ES-I3 (cell line): ENCODE measurements at regions not wholly inside any gene's neighbourhood (a gene's known extent, or its start where the extent isn't known, plus 50 kb on each side); places are given as distances from the start of the nearest gene placed in this dataset.
"Not testable (repeated sequence)": the region's sequence is repeated elsewhere in the genome, so short reads cannot be mapped to it uniquely, and the experiment has no call there.

Source experiments
- H3K36me3 ChIP-seq: 2 replicates; pipeline ENCODE4 v1.6.1; 2013; ENCODE audit warnings: mild to moderate bottlenecking, low read length, control low read depth, moderate library complexity; ENCODE audit not compliant: insufficient read depth
- H3K4me1 ChIP-seq: 2 replicates; pipeline ENCODE4 v1.6.1; 2013; ENCODE audit warnings: mild to moderate bottlenecking, control low read depth, low read length; ENCODE audit not compliant: insufficient read depth
- H3K9ac ChIP-seq: 2 replicates; pipeline ENCODE4 v1.6.1; 2013; ENCODE audit warnings: low read depth, mild to moderate bottlenecking, low read length, moderate library complexity
- H3K9me3 ChIP-seq: 2 replicates; pipeline ENCODE4 v1.6.1; 2013; ENCODE audit warnings: mild to moderate bottlenecking, low read length, moderate library complexity; ENCODE audit not compliant: control insufficient read depth, insufficient read depth

- no peaks in the 10 kb centered on the region for H3K4me1 ChIP-seq
- no peaks in the 10 kb centered on the region for H3K36me3 ChIP-seq
- no peak overlapping the region for H3K9ac ChIP-seq
- H3K9me3 ChIP-seq, result no peaks in the 10 kb centered on the region
These were observed 1458.9 kb upstream of the FLRT2 start for GRCh38 chr14:84071061-84071460.

- Histone ChIP-seq H3K9me3 (no peaks in the 10 kb centered on the region; the same call in 1 of the 2 replicates), H3K36me3 (no peaks in the 10 kb centered on the region), H3K9ac (no peak overlapping the region), H3K4me1 (no peaks in the 10 kb centered on the region)
These were observed 1455.3 kb upstream of the FLRT2 start for GRCh38 chr14:84074626-84075025.

DNA sequence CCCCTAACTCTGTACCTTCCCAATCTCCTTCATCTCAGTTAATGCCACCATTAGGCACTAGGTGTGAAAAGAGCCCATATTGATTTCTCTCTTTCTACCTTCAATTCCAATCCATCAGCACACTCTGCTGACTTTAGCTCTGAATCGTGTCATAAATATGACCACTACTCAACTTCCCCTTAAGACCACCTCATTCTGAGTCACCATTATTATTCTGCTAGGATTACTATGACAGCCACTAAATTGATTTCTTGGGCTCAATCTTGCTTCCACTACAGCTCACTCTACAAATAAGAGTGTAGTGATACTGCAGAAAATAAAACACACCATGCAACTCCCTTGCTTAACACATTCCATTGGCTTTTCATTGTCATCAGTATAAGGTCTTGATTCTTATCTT lies 1449.0 kb upstream of the FLRT2 start:
- Histone ChIP-seq H3K9me3 (no peaks in the 10 kb centered on the region; the same call in 1 of the 2 replicates), H3K36me3 (no peaks in the 10 kb centered on the region), H3K9ac (no peak overlapping the region), H3K4me1 (no peaks in the 10 kb centered on the region)

DNA sequence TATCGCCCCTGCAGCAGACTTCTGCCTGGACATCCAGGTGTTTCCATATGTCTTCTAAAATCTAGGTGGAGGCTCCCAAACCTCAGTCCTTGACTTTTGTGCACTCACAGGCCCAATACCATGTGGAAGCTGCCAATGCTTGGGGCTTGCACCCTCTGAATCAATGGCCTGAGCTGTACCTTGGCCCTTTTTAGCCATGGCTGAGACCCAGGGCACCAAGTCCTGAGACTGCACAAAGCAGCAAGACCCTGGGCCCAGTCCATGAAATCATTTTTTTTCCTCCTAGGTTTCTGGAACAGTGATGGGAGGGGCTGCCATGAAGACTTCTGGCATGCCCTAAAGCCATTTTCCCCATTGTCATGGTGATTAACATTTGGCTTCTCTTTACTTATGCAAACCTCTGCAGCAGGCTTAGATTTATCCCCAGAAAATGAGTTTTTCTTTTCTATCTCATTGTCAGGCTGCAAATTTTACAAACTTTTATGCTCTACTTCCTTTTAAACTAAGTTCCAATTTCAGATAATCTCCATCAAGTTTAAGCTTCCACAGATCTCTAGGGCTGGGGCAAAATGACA lies 1445.8 kb upstream of the FLRT2 start:
- no peaks in the 10 kb centered on the region for H3K9me3 ChIP-seq
- no peaks in the 10 kb centered on the region for H3K4me1 ChIP-seq
- H3K9ac ChIP-seq, result no peak overlapping the region
- no peaks in the 10 kb centered on the region for H3K36me3 ChIP-seq

GRCh38 chr14:84085493-84085892 lies 1444.5 kb upstream of the FLRT2 start:
- H3K9me3 ChIP-seq, result no peaks in the 10 kb centered on the region
- H3K9ac ChIP-seq, result no peak overlapping the region
- H3K36me3 ChIP-seq, result no peaks in the 10 kb centered on the region
- no peaks in the 10 kb centered on the region for H3K4me1 ChIP-seq

GRCh38 chr14:84086714-84087113 lies 1443.2 kb upstream of the FLRT2 start:
- Histone ChIP-seq H3K36me3 (no peaks in the 10 kb centered on the region), H3K9me3 (no peaks in the 10 kb centered on the region), H3K4me1 (no peaks in the 10 kb centered on the region), H3K9ac (no peak overlapping the region)

DNA sequence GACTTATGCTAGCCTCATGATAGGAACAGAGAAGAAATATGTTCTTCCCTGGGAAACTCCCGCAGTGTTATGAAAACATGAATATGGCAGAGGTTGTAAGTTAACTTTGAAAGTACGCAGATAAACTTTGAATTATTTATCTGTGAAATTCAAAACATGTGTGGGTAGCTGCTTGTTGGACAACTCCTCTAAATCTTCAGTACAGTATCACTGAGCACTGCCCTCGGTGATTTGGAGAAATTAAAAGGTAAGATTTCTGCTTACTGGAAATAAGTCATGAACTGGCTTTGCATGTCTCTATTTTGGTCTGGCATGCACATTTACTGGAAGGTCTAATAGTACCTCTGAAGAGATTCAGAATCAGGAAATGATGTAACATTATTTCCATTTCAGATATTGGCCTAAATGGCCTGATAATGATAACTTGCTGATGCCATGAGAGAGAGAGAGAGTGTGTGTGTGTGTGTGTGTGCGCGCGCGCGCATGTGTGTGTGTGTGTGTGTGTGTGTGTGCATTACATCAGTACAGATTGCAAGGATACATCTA lies 1441.9 kb upstream of the FLRT2 start:
- Histone ChIP-seq H3K9ac (no peak overlapping the region), H3K4me1 (no peaks in the 10 kb centered on the region)

GRCh38 chr14:84090837-84091236 lies 1439.1 kb upstream of the FLRT2 start:
- Histone ChIP-seq H3K9me3 (no peaks in the 10 kb centered on the region), H3K4me1 (no peaks in the 10 kb centered on the region), H3K9ac (no peak overlapping the region), H3K36me3 (no peaks in the 10 kb centered on the region)

More for the DNA sequence above, 1441.9 kb upstream of the FLRT2 start:
- H3K36me3 ChIP-seq, result no peaks in the 10 kb centered on the region
- no peaks in the 10 kb centered on the region for H3K9me3 ChIP-seq

DNA sequence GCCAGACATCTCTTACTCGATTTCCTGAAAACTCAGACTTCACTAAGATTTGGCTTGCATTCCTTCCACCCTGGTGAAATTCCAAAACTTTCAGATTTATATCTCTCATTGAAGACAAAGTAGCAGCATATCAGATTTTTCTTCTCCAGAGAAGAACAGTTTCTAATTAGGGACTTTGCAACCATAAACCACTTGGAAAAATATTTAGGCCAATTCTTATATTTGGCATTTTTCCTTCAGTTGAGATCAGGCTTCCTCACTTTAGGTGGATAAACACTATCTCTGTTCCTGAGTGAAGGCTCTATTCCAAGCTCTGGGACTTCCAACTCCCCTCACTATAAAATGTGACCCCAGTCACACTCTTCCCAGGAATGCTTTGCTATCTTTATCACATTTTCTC lies 1434.3 kb upstream of the FLRT2 start:
- Histone ChIP-seq H3K36me3 (no peaks in the 10 kb centered on the region), H3K9me3 (no peaks in the 10 kb centered on the region; the same call in 1 of the 2 replicates), H3K4me1 (no peaks in the 10 kb centered on the region), H3K9ac (no peak overlapping the region)

GRCh38 chr14:84098261-84098660 lies 1431.7 kb upstream of the FLRT2 start:
- Histone ChIP-seq H3K4me1 (no peaks in the 10 kb centered on the region), H3K9me3 (no peaks in the 10 kb centered on the region; the same call in 1 of the 2 replicates), H3K36me3 (no peaks in the 10 kb centered on the region), H3K9ac (no peak overlapping the region)

DNA sequence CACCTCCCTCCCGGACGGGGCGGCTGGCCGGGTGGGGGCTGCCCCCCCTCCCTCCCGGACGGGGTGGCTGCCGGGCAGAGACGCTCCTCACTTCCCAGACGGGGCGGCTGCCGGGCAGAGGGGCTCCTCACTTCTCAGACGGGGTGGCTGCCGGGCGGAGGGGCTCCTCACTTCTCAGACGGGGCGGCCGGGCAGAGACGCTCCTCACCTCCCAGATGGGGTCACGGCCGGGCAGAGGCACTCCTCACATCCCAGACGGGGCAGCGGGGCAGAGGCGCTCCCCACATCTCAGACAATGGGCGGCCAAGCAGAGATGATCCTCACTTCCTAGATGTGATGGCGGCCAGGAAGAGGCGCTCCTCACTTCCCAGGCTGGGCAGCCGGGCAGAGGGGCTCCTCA lies 1430.4 kb upstream of the FLRT2 start:
- H3K36me3 ChIP-seq, H3K9ac ChIP-seq, H3K9me3 ChIP-seq, H3K4me1 ChIP-seq: not testable (repeated sequence)

GRCh38 chr14:84107835-84108343 lies 1422.1 kb upstream of the FLRT2 start:
- Histone ChIP-seq H3K9me3 (peaks cover 2% of the 10 kb centered on the region; the same call in 1 of the 2 replicates), H3K36me3 (no peaks in the 10 kb centered on the region), H3K4me1 (no peaks in the 10 kb centered on the region), H3K9ac (no peak overlapping the region)

DNA sequence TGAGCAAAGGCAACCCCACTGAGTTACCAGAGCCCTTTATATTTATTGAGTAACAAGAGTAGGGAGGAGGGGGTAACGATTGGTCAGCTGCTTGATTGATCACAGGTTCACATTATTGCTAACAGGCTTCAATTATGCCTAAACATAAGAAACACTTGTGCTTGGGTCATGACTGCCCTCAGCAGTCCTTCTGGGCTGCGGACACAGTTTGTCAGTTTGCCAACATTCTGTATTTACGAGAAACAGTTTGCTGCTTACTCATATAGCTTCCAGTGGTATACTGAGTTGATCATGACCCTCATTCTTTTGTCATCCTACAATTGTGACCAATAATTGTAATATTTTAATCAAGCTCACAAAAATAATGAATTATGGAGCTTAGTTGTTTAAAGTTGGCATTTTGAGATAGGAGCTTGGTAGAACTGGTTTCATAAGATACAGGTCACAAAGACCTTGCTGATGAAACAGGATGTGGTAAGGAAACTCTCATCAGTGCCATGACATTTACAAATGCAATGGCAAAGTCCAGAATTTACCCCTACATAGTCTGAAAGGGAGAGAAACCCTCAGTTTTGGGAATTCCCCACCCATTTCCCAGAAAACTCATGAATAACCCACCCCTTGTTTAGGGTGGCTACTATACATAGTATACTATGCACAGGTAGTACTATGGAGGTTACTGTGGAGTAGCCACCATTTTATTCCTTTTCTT lies 1421.0 kb upstream of the FLRT2 start:
- H3K4me1 ChIP-seq, result no peaks in the 10 kb centered on the region
- no peaks in the 10 kb centered on the region for H3K36me3 ChIP-seq
- H3K9ac ChIP-seq, result no peak overlapping the region
- H3K9me3 ChIP-seq, result 0 out of 2 replicates have a peak, but pooled peaks cover 2% of the 10 kb centered on the region

DNA sequence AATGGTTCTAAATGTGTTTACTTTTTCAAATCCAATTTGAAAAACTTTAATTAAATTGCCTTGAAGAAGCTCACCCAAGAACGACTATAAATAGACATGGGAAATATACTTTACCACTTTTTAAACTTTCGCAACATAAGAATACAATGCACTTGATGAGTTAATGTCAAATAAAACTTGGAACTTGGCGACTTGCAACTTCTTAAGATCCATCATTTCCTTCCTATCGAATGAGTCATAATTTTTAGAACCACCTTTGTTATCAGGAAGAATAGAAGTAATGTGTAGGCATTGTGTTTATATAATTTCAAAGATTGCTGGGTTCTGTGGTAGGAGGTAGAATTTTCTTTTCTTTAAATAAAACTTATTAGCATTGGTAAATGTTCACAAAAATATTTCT lies 1417.4 kb upstream of the FLRT2 start:
- H3K4me1 ChIP-seq, result no peaks in the 10 kb centered on the region
- H3K9ac ChIP-seq, result no peak overlapping the region
- no peaks in the 10 kb centered on the region for H3K9me3 ChIP-seq
- H3K36me3 ChIP-seq, result no peaks in the 10 kb centered on the region

DNA sequence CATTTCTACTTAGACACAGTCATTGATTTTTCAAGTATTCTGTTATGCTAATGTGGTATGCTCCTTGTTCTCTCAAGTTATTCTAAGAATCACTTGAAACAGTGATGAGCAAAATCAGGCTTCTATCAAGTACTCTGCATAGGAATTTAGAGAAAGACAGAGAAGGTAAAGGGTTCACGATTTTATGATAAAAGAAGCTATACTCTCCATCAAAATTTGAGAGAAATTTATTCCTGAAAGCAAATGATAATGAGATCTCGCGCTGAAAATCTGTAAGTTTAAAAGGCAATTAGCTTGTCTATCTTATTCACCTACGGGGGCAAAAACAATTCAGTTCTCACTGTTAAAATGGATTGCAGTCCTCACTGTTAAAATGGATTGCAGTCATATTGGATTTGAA lies 1404.3 kb upstream of the FLRT2 start:
- H3K4me1 ChIP-seq, result 0 out of 2 replicates have a peak, but pooled peaks cover 5% of the 10 kb centered on the region

More for the DNA sequence above, 1404.3 kb upstream of the FLRT2 start:
- no peaks in the 10 kb centered on the region for H3K9me3 ChIP-seq
- H3K36me3 ChIP-seq, result no peaks in the 10 kb centered on the region
- no peak overlapping the region for H3K9ac ChIP-seq
